ENCODE measurements at regions not wholly inside any gene's neighbourhood (a gene's known extent, or its start where the extent isn't known, plus 50 kb on each side); places are given as distances from the start of the nearest gene placed in this dataset.

DNA sequence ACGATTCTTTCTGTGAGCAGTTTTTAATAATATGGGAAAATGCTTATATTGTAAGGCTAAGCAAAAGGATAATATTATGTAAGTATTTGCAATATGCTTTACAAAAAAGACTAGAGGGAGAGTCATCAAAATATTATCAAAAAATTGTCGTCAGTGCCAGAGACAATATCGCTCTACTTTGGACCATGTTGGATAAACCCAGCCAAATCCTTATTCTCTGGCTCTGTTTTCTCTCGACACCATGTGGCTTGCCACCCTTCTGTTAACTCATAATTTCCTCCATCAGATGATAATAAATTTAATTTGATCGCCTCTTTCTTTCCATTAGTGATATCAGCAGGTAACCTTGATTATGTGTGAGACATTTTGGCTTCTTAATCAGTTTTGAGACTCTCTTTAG is 129.9 kb downstream of the CDC42EP3 start:
- TF ChIP-seq POLR2A (IDR thresholded peaks at IDR 0.05) = no peak
- TF ChIP-seq, protein P1, sequence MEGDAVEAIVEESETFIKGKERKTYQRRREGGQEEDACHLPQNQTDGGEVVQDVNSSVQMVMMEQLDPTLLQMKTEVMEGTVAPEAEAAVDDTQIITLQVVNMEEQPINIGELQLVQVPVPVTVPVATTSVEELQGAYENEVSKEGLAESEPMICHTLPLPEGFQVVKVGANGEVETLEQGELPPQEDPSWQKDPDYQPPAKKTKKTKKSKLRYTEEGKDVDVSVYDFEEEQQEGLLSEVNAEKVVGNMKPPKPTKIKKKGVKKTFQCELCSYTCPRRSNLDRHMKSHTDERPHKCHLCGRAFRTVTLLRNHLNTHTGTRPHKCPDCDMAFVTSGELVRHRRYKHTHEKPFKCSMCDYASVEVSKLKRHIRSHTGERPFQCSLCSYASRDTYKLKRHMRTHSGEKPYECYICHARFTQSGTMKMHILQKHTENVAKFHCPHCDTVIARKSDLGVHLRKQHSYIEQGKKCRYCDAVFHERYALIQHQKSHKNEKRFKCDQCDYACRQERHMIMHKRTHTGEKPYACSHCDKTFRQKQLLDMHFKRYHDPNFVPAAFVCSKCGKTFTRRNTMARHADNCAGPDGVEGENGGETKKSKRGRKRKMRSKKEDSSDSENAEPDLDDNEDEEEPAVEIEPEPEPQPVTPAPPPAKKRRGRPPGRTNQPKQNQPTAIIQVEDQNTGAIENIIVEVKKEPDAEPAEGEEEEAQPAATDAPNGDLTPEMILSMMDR (IDR thresholded peaks at IDR 0.05) = no peak
- no peaks in the 10 kb centered on the region for H3K27me3 ChIP-seq
- intact Hi-C loops (cut with DNase I) = no loop called here
- H3K4me1 ChIP-seq = peaks cover 0 to 8% (median 0%) of the 10 kb centered on the region in 4 donors
- DNase-seq (no peak), ATAC-seq (no peak)
- no peaks in the 10 kb centered on the region for H3K36me3 ChIP-seq
- no peak overlapping the region for H3K4me3 ChIP-seq
- WGBS (ENCODE audit: insufficient coverage, low coverage, low lambda C conversion rate, missing lambda C conversion rate) = 86% methylated on average over 5 of the region's 5 CpGs
- H3K9me3 ChIP-seq = no peaks in the 10 kb centered on the region
- no peak overlapping the region for H3K27ac ChIP-seq

DNA sequence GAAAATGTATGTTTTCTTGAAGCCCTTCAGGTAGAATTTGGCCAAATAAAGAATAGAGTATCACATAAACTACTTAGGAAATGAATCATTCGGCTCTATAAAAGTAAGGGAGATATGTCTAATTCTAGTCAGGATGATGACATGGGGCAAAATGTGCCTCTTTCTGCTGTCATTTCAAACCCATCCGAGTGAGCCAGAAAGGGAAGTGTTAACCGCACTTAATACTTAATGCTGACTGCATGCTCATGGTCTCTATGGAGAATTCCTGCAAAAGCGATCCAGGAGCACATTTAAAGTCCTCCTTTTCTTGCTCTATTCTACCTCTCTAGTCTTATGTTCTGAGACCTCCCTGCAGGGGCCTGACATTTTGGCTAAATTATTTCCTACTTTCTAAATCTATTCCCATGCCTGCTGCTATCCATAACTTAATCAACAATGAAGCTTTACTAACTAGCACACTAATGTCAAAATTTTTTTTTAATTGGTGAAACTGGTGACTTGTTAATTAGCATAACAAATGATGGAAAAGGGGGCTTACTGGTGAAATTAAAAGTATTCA is 127.4 kb downstream of the CDC42EP3 start:
- intact Hi-C loops (cut with DNase I) = no loop called here
- H3K27ac ChIP-seq = no peak overlapping the region
- 78% methylated on average over 4 of the region's 4 CpGs for WGBS (ENCODE audit: insufficient coverage, low coverage, low lambda C conversion rate, missing lambda C conversion rate)
- no peak for ATAC-seq
- no peaks in the 10 kb centered on the region for H3K27me3 ChIP-seq
- peaks cover 0 to 8% (median 0%) of the 10 kb centered on the region in 4 donors for H3K4me1 ChIP-seq
- no peak overlapping the region for H3K4me3 ChIP-seq
- no peaks in the 10 kb centered on the region for H3K9me3 ChIP-seq
- no peak for DNase-seq
- TF ChIP-seq, protein P1 (IDR thresholded peaks at IDR 0.05) = no peak
- TF ChIP-seq POLR2A (IDR thresholded peaks at IDR 0.05) = no peak
- H3K36me3 ChIP-seq = no peaks in the 10 kb centered on the region

DNA sequence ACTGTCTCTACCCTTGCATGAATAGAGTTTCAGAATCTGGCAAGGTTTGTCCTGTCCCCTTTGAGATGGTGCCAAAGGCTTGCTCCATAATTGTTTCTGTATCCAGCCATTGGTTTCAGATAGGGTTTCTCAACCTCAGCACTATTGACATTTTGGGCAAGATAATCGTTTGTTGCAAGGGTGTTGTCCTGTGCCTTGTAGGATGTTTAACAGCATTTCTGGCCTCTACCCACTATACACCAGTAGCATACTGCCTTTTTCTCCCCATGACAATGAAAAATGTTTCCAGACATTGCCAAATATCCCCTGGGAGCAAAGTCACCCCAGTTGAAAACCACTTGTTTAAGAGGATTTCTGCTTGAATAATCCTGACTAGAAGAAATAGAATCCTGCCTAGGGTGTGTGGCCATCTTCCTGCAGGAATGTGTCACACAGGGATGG is 126.8 kb downstream of the CDC42EP3 start:
- Histone ChIP-seq H3K4me1 (peaks cover 0 to 8% (median 0%) of the 10 kb centered on the region in 4 donors), H3K27ac (no peak overlapping the region), H3K27me3 (no peaks in the 10 kb centered on the region), H3K4me3 (no peak overlapping the region), H3K36me3 (no peaks in the 10 kb centered on the region), H3K9me3 (no peaks in the 10 kb centered on the region)
- DNase-seq (peak in 1 of 3 donors; percentile 68), ATAC-seq (peak; percentile 82 to 96 (median 90))
- TF ChIP-seq, protein P1 (IDR thresholded peaks at IDR 0.05) = no peak
- intact Hi-C loops (cut with DNase I) = no loop called here
- 25% methylated on average over 1 of the region's 1 CpG for WGBS (ENCODE audit: insufficient coverage, low coverage, low lambda C conversion rate, missing lambda C conversion rate)

DNA sequence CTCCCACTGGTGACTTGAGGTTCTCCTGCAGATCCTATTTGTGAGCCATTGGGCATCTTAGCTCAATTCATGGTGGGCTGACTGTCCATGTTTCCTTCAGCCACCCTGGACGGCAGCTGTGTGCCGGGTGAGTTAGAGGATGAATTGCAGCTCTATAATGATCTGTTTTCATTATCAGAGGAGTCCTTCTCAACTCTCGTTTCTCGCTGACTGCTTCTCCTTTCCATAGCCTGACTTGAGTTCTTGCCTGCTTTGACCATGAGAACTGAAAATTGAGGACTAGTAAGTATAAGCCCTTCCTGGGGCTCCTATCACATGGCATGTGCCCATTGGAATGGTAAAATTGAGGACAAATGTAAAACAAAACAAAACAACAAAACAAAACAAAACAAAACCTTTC is 121.8 kb downstream of the CDC42EP3 start:
- Histone ChIP-seq H3K36me3 (no peaks in the 10 kb centered on the region), H3K4me3 (no peak overlapping the region), H3K9me3 (no peaks in the 10 kb centered on the region), H3K27ac (no peak overlapping the region), H3K27me3 (no peaks in the 10 kb centered on the region), H3K4me1 (peaks cover 0 to 3% (median 0%) of the 10 kb centered on the region in 4 donors)
- 25% methylated on average over 2 of the region's 4 CpGs for WGBS (ENCODE audit: insufficient coverage, low coverage, low lambda C conversion rate, missing lambda C conversion rate)
- TF ChIP-seq POLR2A (IDR thresholded peaks at IDR 0.05) = no peak
- TF ChIP-seq, protein P1 (IDR thresholded peaks at IDR 0.05) = no peak
- ATAC-seq (no peak), DNase-seq (no peak)
- intact Hi-C loops (cut with DNase I) = no loop called here

DNA sequence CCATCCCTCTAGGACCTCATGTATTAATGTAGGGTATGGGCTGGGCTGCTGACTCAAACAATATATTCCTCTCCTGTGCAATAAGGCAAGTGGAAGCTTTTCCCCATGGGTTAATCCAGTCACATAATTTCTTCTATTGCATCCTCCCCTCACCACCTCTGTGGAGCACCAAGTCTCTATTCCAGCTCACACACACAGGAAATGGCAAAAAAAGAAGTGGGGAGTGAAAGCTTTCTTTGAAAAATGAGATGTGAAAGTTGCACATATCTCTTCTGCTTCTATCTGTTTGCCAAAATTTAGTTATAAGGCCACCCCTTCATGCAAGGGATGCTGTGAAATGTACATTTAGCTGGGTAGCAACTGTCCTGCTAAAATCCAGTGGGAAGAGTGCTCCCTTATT is 121.3 kb downstream of the CDC42EP3 start:
- H3K36me3 ChIP-seq = no peaks in the 10 kb centered on the region
- intact Hi-C loops (cut with DNase I) = no loop called here
- no peaks in the 10 kb centered on the region for H3K9me3 ChIP-seq
- no peak overlapping the region for H3K4me3 ChIP-seq
- no peak for TF ChIP-seq POLR2A (IDR thresholded peaks at IDR 0.05)
- TF ChIP-seq, protein P1 (IDR thresholded peaks at IDR 0.05) = no peak
- H3K27ac ChIP-seq = no peak overlapping the region
- DNase-seq = no peak
- H3K27me3 ChIP-seq = no peaks in the 10 kb centered on the region
- no peak for ATAC-seq
- no peaks in the 10 kb centered on the region for H3K4me1 ChIP-seq
